Fibroblast of lung (primary cell): ENCODE measurements at regions not wholly inside any gene's neighbourhood (a gene's known extent, or its start where the extent isn't known, plus 50 kb on each side); places are given as distances from the start of the nearest gene placed in this dataset.
A peak's percentile ranks its signal among the peaks of the same experiment; 100 is the strongest.

Experiments
- DNase-seq, 2 donors: peaks; one replicate each; pipeline versions ENCODE4 v3.0.0 to v3.0.0-alpha.2; 2010; ENCODE audit warnings: low read depth in 2 of 2
- H2AFZ ChIP-seq: 2 replicates; pipeline ENCODE4 v1.5.1; 2012; ENCODE audit warnings: low read length, control low read depth, inconsistent platforms
- H3K27ac ChIP-seq: 2 replicates; pipeline ENCODE4 v1.5.1; 2011; ENCODE audit warnings: low read length, control low read depth; ENCODE audit not compliant: insufficient read depth
- H3K27me3 ChIP-seq: 2 replicates; pipeline ENCODE4 v1.5.1; 2011; ENCODE audit warnings: mild to moderate bottlenecking, low read length; ENCODE audit not compliant: control insufficient read depth, insufficient read depth
- H3K36me3 ChIP-seq: 2 replicates; pipeline ENCODE4 v1.5.1; 2011; ENCODE audit warnings: low read length; ENCODE audit not compliant: control insufficient read depth, insufficient read depth
- H3K4me1 ChIP-seq: 2 replicates; pipeline ENCODE4 v1.5.1; 2011; ENCODE audit warnings: low read length; ENCODE audit not compliant: control insufficient read depth, insufficient read depth; ENCODE audit errors: extremely low read depth
- H3K4me2 ChIP-seq: 2 replicates; pipeline ENCODE4 v1.5.1; 2011; ENCODE audit warnings: low read length, control low read depth; ENCODE audit not compliant: insufficient read depth; ENCODE audit errors: extremely low read depth
- H3K4me3 ChIP-seq, 4 experiments: fragments of 200-600 bp in 1 of 4; sonication (generic) in 1 of 4; replicated peaks in 1 of 4; 2 replicates each; pipeline ENCODE4 v1.5.1; 2011 to 2016; ENCODE audit warnings: low read length in 4 of 4, low read depth in 3 of 4, mild to moderate bottlenecking in 3 of 4, control low read depth in 2 of 4, inconsistent platforms in 1 of 4, mixed read lengths in 1 of 4; ENCODE audit not compliant: insufficient read depth in 1 of 4; ENCODE audit errors: control extremely low read depth in 1 of 4
- H3K79me2 ChIP-seq: 2 replicates; pipeline ENCODE4 v1.5.1; 2012; ENCODE audit warnings: mild to moderate bottlenecking, low read length, inconsistent platforms; ENCODE audit not compliant: control insufficient read depth, insufficient read depth
- H3K9ac ChIP-seq: 2 replicates; pipeline ENCODE4 v1.5.1; 2011; ENCODE audit warnings: mild to moderate bottlenecking, low read length, control low read depth; ENCODE audit not compliant: insufficient read depth
- H3K9me3 ChIP-seq: 2 replicates; pipeline ENCODE4 v1.5.1; 2012; ENCODE audit warnings: low read depth, low read length; ENCODE audit not compliant: control insufficient read depth, insufficient read depth
- H4K20me1 ChIP-seq: 2 replicates; pipeline ENCODE4 v1.5.1; 2011; ENCODE audit warnings: low read length; ENCODE audit not compliant: control insufficient read depth, insufficient read depth; ENCODE audit errors: extremely low read depth
- EZH2 ChIP-seq: IDR thresholded peaks from 2 replicates; pipeline ENCODE4 v1.5.1; 2012; ENCODE audit warnings: low read length, control low read depth, mild to moderate bottlenecking; ENCODE audit errors: missing control alignments
- TF ChIP-seq, protein P1 (sequence below), 2 donors: IDR thresholded peaks in 1 of 2; conservative IDR thresholded peaks in 1 of 2; 1 replicate in 1 of 2; 2 replicates in 1 of 2; pipeline ENCODE4 v1.5.1; 2011 to 2012; ENCODE audit warnings: low read length in 2 of 2, control low read depth in 1 of 2, inconsistent platforms in 1 of 2, low read depth in 1 of 2, mild to moderate bottlenecking in 1 of 2

DNA sequence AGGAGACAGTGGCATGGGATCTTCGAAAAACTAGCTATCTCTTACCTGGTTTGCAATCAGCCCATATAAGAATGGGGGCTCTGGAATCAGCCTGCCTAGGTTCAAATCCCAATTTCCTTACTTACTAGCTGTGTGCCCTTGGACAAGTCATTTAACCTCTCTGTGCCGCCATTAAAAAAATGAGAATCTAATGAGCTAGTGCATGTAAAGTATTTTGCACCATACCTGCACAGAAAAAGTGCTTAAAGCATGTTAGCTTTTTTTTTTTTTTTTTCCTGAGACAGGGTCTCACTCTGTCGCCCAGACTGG lies 181.8 kb downstream of the SHQ1 start:
- Histone ChIP-seq H3K27me3 (peaks cover 4% of the 10 kb centered on the region), H3K4me2 (no peak overlapping the region), H3K36me3 (no peaks in the 10 kb centered on the region), H2AFZ (no peak overlapping the region), H3K4me1 (no peaks in the 10 kb centered on the region), H3K9ac (no peak overlapping the region), H3K79me2 (no peaks in the 10 kb centered on the region), H4K20me1 (no peaks in the 10 kb centered on the region), H3K27ac (no peak overlapping the region), H3K4me3 (no peak overlapping the region), H3K9me3 (no peaks in the 10 kb centered on the region)
- no peak for TF ChIP-seq EZH2
- TF ChIP-seq, protein P1, sequence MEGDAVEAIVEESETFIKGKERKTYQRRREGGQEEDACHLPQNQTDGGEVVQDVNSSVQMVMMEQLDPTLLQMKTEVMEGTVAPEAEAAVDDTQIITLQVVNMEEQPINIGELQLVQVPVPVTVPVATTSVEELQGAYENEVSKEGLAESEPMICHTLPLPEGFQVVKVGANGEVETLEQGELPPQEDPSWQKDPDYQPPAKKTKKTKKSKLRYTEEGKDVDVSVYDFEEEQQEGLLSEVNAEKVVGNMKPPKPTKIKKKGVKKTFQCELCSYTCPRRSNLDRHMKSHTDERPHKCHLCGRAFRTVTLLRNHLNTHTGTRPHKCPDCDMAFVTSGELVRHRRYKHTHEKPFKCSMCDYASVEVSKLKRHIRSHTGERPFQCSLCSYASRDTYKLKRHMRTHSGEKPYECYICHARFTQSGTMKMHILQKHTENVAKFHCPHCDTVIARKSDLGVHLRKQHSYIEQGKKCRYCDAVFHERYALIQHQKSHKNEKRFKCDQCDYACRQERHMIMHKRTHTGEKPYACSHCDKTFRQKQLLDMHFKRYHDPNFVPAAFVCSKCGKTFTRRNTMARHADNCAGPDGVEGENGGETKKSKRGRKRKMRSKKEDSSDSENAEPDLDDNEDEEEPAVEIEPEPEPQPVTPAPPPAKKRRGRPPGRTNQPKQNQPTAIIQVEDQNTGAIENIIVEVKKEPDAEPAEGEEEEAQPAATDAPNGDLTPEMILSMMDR (conservative IDR thresholded peaks at IDR 0.05 in 1 of 2, IDR thresholded peaks at IDR 0.05 in 1 of 2; ENCODE audit: low read depth in 1 of 2, low read length in 2 of 2): no peak
- no peak for DNase-seq

DNA sequence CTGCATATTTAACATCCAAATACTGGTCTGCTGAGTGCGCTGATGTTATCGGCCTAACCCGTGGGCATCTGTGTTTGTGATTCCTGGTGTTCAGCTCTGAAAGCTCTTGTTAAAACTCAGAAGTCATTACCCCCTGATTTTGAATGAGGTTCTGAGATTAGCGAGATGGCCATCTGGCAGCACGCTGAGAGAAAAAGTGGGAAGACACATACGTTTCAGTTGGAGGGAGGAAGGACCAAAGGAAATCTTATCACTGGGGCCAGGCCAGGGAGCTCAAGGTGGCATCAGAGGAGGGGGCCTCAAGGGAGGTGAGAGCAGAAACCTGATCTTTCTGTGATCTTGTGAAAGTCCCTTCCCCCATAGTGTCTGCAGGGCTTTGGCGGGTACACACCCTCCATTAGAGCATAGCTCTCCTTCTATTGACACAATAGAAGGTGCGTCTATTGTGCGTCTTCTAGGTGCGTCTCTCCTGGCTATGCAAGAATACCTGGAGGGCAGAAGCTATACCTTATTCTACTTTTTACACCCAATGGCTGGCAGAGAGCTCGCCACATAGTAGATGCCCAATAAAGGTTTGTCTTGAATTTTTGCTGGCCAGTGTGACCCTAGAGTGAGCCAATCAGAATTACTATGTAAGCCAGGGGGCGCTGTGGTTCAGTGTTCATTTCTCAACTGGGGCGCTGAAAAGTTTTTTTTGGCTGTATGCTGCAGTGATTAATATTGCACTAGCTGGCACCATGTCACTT lies 182.4 kb downstream of the SHQ1 start:
- Histone ChIP-seq H3K36me3 (no peaks in the 10 kb centered on the region), H4K20me1 (no peaks in the 10 kb centered on the region), H2AFZ (no peak overlapping the region), H3K27me3 (peaks cover 4% of the 10 kb centered on the region), H3K4me1 (no peaks in the 10 kb centered on the region), H3K79me2 (no peaks in the 10 kb centered on the region), H3K9ac (no peak overlapping the region), H3K27ac (no peak overlapping the region), H3K4me3 (no peak overlapping the region), H3K9me3 (no peaks in the 10 kb centered on the region), H3K4me2 (no peak overlapping the region)
- no peak for TF ChIP-seq EZH2
- TF ChIP-seq, protein P1 (conservative IDR thresholded peaks at IDR 0.05 in 1 of 2, IDR thresholded peaks at IDR 0.05 in 1 of 2; ENCODE audit: low read depth in 1 of 2, low read length in 2 of 2): peak; percentile 24 to 44
- DNase-seq: peak in 1 of 2 donors; percentile 14

DNA sequence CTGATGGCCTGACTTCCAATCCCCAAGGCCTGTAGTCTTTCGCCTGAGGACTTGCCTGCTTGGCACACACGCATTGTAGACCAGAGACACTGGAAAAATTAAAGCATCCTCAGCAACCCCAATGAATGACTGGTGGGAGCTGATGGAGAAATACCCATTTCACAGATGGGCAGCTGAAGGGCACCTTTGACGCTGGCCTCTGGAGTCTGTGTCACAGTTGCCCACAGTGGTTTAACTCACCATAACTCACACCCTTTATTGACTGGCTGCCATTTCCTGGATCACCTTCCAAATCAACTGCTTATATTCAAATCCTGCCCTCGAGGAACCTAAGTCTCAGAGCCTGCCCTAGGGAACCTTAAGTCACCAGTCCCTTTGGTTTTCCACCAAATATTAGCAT lies 183.1 kb downstream of the SHQ1 start:
- Histone ChIP-seq H3K9me3 (no peaks in the 10 kb centered on the region), H3K4me2 (no peak overlapping the region), H3K4me3 (no peak overlapping the region), H2AFZ (no peak overlapping the region), H3K36me3 (no peaks in the 10 kb centered on the region), H4K20me1 (no peaks in the 10 kb centered on the region), H3K79me2 (no peaks in the 10 kb centered on the region), H3K27ac (no peak overlapping the region), H3K4me1 (no peaks in the 10 kb centered on the region), H3K9ac (no peak overlapping the region), H3K27me3 (peaks cover 2% of the 10 kb centered on the region)
- no peak for DNase-seq
- TF ChIP-seq, protein P1 (conservative IDR thresholded peaks at IDR 0.05 in 1 of 2, IDR thresholded peaks at IDR 0.05 in 1 of 2; ENCODE audit: low read depth in 1 of 2, low read length in 2 of 2): no peak
- no peak for TF ChIP-seq EZH2
